IMR-90 (cell line): ENCODE measurements at regions not wholly inside any gene's neighbourhood (a gene's known extent, or its start where the extent isn't known, plus 50 kb on each side); places are given as distances from the start of the nearest gene placed in this dataset.

Experiments
- ATAC-seq: fragments of 200-7000 bp; cut with Tn5 transposase; 2 replicates; pipeline ENCODE4 v1.9.1; 2020; ENCODE audit warnings: low read depth, mild to moderate bottlenecking, moderate library complexity
- BruUV-seq: library from RNA; stranded (reverse); fragments of 400-500 nt; replicated peaks from 2 replicates; lab custom pipeline; 2021; lab: Mats Ljungman, UMichigan
- CTCF ChIA-PET: fragments of 300-600 bp; formaldehyde crosslinking; extraction: SDS; loops from one replicate; lab custom pipeline; 2021; ENCODE audit warnings: antibody characterized with exemption; lab: Yijun Ruan, JAX
- POLR2A ChIA-PET: fragments of 300-600 bp; sonication (Branson Sonifier 250); formaldehyde crosslinking; loops from one replicate; lab custom pipeline; 2022; ENCODE audit warnings: antibody characterized with exemption; ENCODE audit not compliant: unreplicated experiment; lab: Charles Lee
- DNase-seq: peaks from one replicate; pipeline ENCODE4 v3.0.0; 2013
- H2AFZ ChIP-seq: replicated peaks from 2 replicates; pipeline ENCODE3; 2013; ENCODE audit warnings: low read length, mild to moderate bottlenecking; ENCODE audit not compliant: poor library complexity
- H2AK5ac ChIP-seq: 2 replicates; pipeline ENCODE4 v1.6.1; 2013; ENCODE audit warnings: low read depth, low read length, inconsistent platforms
- H2AK9ac ChIP-seq: replicated peaks from 2 replicates; pipeline ENCODE3; 2013; ENCODE audit warnings: mild to moderate bottlenecking, low read depth, low read length, moderate library complexity; ENCODE audit not compliant: poor library complexity
- H2BK120ac ChIP-seq: 2 replicates; pipeline ENCODE4 v1.6.1; 2013; ENCODE audit warnings: low read depth, low read length, inconsistent platforms
- H2BK15ac ChIP-seq: 3 replicates; pipeline ENCODE4 v1.6.1; 2013; ENCODE audit warnings: low read depth, low read length, inconsistent platforms
- H2BK20ac ChIP-seq: 2 replicates; pipeline ENCODE4 v1.6.1; 2013; ENCODE audit warnings: low read depth, mild to moderate bottlenecking, inconsistent platforms, low read length, moderate library complexity
- H2BK5ac ChIP-seq: 2 replicates; pipeline ENCODE4 v1.6.1; 2013; ENCODE audit warnings: mild to moderate bottlenecking, low read depth, low read length, inconsistent platforms; ENCODE audit not compliant: poor library complexity, severe bottlenecking
- H3K14ac ChIP-seq: replicated peaks from 2 replicates; pipeline ENCODE4 v1.6.1; 2013; ENCODE audit warnings: low read depth, low read length, inconsistent platforms
- H3K18ac ChIP-seq: 2 replicates; pipeline ENCODE4 v1.6.1; 2013; ENCODE audit warnings: low read depth, low read length, control low read depth
- H3K23ac ChIP-seq: 2 replicates; pipeline ENCODE4 v1.6.1; 2013; ENCODE audit warnings: low read depth, low read length, inconsistent platforms
- H3K27ac ChIP-seq: 2 replicates; pipeline ENCODE4 v1.5.1; 2013; ENCODE audit warnings: mild to moderate bottlenecking, control low read depth, low read length; ENCODE audit not compliant: insufficient read depth
- H3K27me3 ChIP-seq: 2 replicates; pipeline ENCODE4 v1.6.1; 2013; ENCODE audit warnings: low read length; ENCODE audit not compliant: control insufficient read depth, insufficient read depth
- H3K36me3 ChIP-seq: 2 replicates; pipeline ENCODE4 v1.6.1; 2013; ENCODE audit warnings: low read length, mixed read lengths; ENCODE audit not compliant: control insufficient read depth, insufficient read depth
- H3K4ac ChIP-seq: 2 replicates; pipeline ENCODE4 v1.6.1; 2013; ENCODE audit warnings: low read depth, low read length, inconsistent platforms
- H3K4me1 ChIP-seq: 2 replicates; pipeline ENCODE4 v1.6.1; 2013; ENCODE audit warnings: low read length, mixed read lengths; ENCODE audit not compliant: control insufficient read depth, insufficient read depth
- H3K4me2 ChIP-seq: 2 replicates; pipeline ENCODE4 v1.6.1; 2013; ENCODE audit warnings: low read depth, mild to moderate bottlenecking, control low read depth, low read length, moderate library complexity
- H3K4me3 ChIP-seq: 2 replicates; pipeline ENCODE4 v1.5.1; 2013; ENCODE audit warnings: low read depth, mild to moderate bottlenecking, control low read depth, low read length, moderate library complexity; ENCODE audit not compliant: insufficient read depth
- H3K56ac ChIP-seq: 2 replicates; pipeline ENCODE4 v1.6.1; 2013; ENCODE audit warnings: low read length, inconsistent platforms; ENCODE audit not compliant: insufficient read depth; ENCODE audit errors: extremely low read depth
- H3K79me1 ChIP-seq, 2 experiments: 2 replicates each; pipeline ENCODE4 v1.6.1; 2013; ENCODE audit warnings: low read length in 2 of 2, inconsistent platforms in 1 of 2, low read depth in 1 of 2
- H3K9ac ChIP-seq: 2 replicates; pipeline ENCODE4 v1.6.1; 2013; ENCODE audit warnings: low read depth, low read length, control low read depth
- H3K9me1 ChIP-seq: 2 replicates; pipeline ENCODE4 v1.6.1; 2013; ENCODE audit warnings: low read length, inconsistent platforms; ENCODE audit not compliant: insufficient read depth
- H3K9me3 ChIP-seq: 2 replicates; pipeline ENCODE4 v1.6.1; 2013; ENCODE audit warnings: low read length; ENCODE audit not compliant: control insufficient read depth, insufficient read depth
- H4K20me1 ChIP-seq: 2 replicates; pipeline ENCODE4 v1.6.1; 2013; ENCODE audit warnings: low read length, inconsistent platforms; ENCODE audit not compliant: insufficient read depth
- H4K5ac ChIP-seq: 2 replicates; pipeline ENCODE4 v1.6.1; 2013; ENCODE audit warnings: mild to moderate bottlenecking, low read depth, low read length, control low read depth
- H4K8ac ChIP-seq, 2 experiments: 2 replicates each; pipeline ENCODE4 v1.6.1; 2013; ENCODE audit warnings: low read depth in 2 of 2, low read length in 2 of 2, control low read depth in 1 of 2, inconsistent platforms in 1 of 2
- H4K91ac ChIP-seq: 2 replicates; pipeline ENCODE4 v1.6.1; 2013; ENCODE audit warnings: low read depth, low read length, inconsistent platforms; ENCODE audit not compliant: insufficient read depth
- BHLHE40 ChIP-seq: fragments of 150-350 bp; IDR thresholded peaks from 2 replicates; pipeline ENCODE4 v1.6.1; 2016; ENCODE audit warnings: mild to moderate bottlenecking, low read depth, low read length
- CEBPB ChIP-seq: IDR thresholded peaks from 2 replicates; pipeline ENCODE4 v1.6.1; 2012; ENCODE audit warnings: low read depth, low read length, improper control_type of control experiment
- CHD1 ChIP-seq: IDR thresholded peaks from 2 replicates; pipeline ENCODE4 v1.6.1; 2012; ENCODE audit warnings: low read depth, low read length, improper control_type of control experiment
- ELK1 ChIP-seq: fragments of 150-350 bp; IDR thresholded peaks from 2 replicates; pipeline ENCODE4 v1.6.1; 2016; ENCODE audit warnings: low read depth, mild to moderate bottlenecking, low read length, moderate library complexity, borderline replicate concordance
- FOS ChIP-seq: fragments of 150-350 bp; IDR thresholded peaks from 2 replicates; pipeline ENCODE4 v1.6.1; 2016; ENCODE audit warnings: low read depth, low read length
- MAFK ChIP-seq: IDR thresholded peaks from 2 replicates; pipeline ENCODE4 v1.6.1; 2012; ENCODE audit warnings: low read depth, low read length, improper control_type of control experiment
- MAZ ChIP-seq: IDR thresholded peaks from 2 replicates; pipeline ENCODE4 v1.6.1; 2012; ENCODE audit warnings: low read depth, mild to moderate bottlenecking, low read length, improper control_type of control experiment, moderate library complexity, borderline replicate concordance
- MXI1 ChIP-seq: IDR thresholded peaks from 2 replicates; pipeline ENCODE4 v1.6.1; 2012; ENCODE audit warnings: low read depth, mild to moderate bottlenecking, low read length, moderate library complexity, borderline replicate concordance
- NFE2L2 ChIP-seq: fragments of 150-350 bp; IDR thresholded peaks from 2 replicates; pipeline ENCODE4 v1.6.1; 2016; ENCODE audit warnings: low read depth, mild to moderate bottlenecking, low read length
- RAD21 ChIP-seq: IDR thresholded peaks from 2 replicates; pipeline ENCODE4 v1.6.1; 2012; ENCODE audit warnings: low read length, improper control_type of control experiment
- RCOR1 ChIP-seq: IDR thresholded peaks from 2 replicates; pipeline ENCODE4 v1.6.1; 2012; ENCODE audit warnings: mild to moderate bottlenecking, low read length, improper control_type of control experiment; ENCODE audit not compliant: insufficient replicate concordance
- RFX5 ChIP-seq: IDR thresholded peaks from 2 replicates; pipeline ENCODE4 v1.8.0; 2012; ENCODE audit warnings: low read depth, mild to moderate bottlenecking, low read length, moderate library complexity
- SMC3 ChIP-seq: fragments of 150-350 bp; IDR thresholded peaks from 2 replicates; pipeline ENCODE4 v1.6.1; 2016; ENCODE audit warnings: low read depth, mild to moderate bottlenecking, antibody characterized with exemption, low read length, moderate library complexity
- WGBS, 2 experiments: methylation state at CpG; one replicate each; pipeline versions ENCODE4 v1.1.5 to v1.1.7; 2013; ENCODE audit warnings: missing lambda C conversion rate in 2 of 2; ENCODE audit not compliant: insufficient read length in 1 of 2; ENCODE audit errors: extremely low coverage in 2 of 2; 5-methylcytosine and 5-hydroxymethylcytosine counted together
- dilution Hi-C: fragments of 300-500 bp; cut with HindIII; formaldehyde crosslinking; loops from one replicate; pipeline ENCODE4 v1.14.3; 2018; ENCODE audit warnings: low sequenced_read_pairs; ENCODE audit not compliant: unreplicated experiment
- in situ Hi-C: fragments of 300-500 bp; cut with MboI; formaldehyde crosslinking; loops from 3 replicates; pipeline ENCODE4 v1.14.3; 2019; ENCODE audit warnings: low sequenced_read_pairs, inconsistent platforms, mixed read lengths
- intact Hi-C: fragments of 100-400 bp; cut with micrococcal nuclease; formaldehyde crosslinking; loops from 2 replicates; pipeline ENCODE4 v1.10.0; 2022
- TF ChIP-seq, protein P1 (sequence below): fragments of 150-350 bp; IDR thresholded peaks from 2 replicates; pipeline ENCODE4 v1.6.1; 2017; ENCODE audit warnings: mild to moderate bottlenecking, antibody characterized with exemption, low read length, low read depth
- TF ChIP-seq, protein P2 (sequence below): conservative IDR thresholded peaks from 2 replicates; pipeline ENCODE4 v1.5.1; 2012; ENCODE audit warnings: mild to moderate bottlenecking, low read depth, low read length, improper control_type of control experiment

- H3K9me1 ChIP-seq: no peaks in the 10 kb centered on the region
- no peak overlapping the region for H3K4ac ChIP-seq
- H3K56ac ChIP-seq: no peak overlapping the region
- H4K5ac ChIP-seq: no peak overlapping the region
- no peak overlapping the region for H3K18ac ChIP-seq
- H4K8ac ChIP-seq: no peak overlapping the region
- BruUV-seq: no TSS peak
- dilution Hi-C loops: no loop called here
- H3K14ac ChIP-seq: no peak overlapping the region
- no peak overlapping the region for H3K27ac ChIP-seq
- no peak overlapping the region for H2BK15ac ChIP-seq
- no peak overlapping the region for H4K91ac ChIP-seq
- intact Hi-C loops: no loop called here
- no peaks in the 10 kb centered on the region for H3K27me3 ChIP-seq
- no peaks in the 10 kb centered on the region for H3K79me1 ChIP-seq
- H3K9ac ChIP-seq: no peak overlapping the region
- ChIA-PET POLR2A (no interaction called here), CTCF (interaction anchor here (0.6 to 1.3 kb wide), 2 partner anchors 26 to 307 kb away, joined by 3 to 7 read pairs; no protein-coding TSS in a partner anchor)
- in situ Hi-C loops: no loop called here
- no peak overlapping the region for H3K4me2 ChIP-seq
- no CpG with 5 or more reads among the region's 3 CpGs for WGBS, 2 experiments
- no peak overlapping the region for H2BK120ac ChIP-seq
- no peak overlapping the region for H3K23ac ChIP-seq
- H2BK5ac ChIP-seq: no peak overlapping the region
- H2AK9ac ChIP-seq: no peak overlapping the region
- no peak for TF ChIP-seq BHLHE40
- TF ChIP-seq RAD21: no peak
- TF ChIP-seq MAFK: no peak
- no peak for TF ChIP-seq RCOR1
- TF ChIP-seq CHD1: no peak
- no peak for TF ChIP-seq ELK1
- no peak for TF ChIP-seq CEBPB
- no peak for TF ChIP-seq NFE2L2
- TF ChIP-seq, protein P1, sequence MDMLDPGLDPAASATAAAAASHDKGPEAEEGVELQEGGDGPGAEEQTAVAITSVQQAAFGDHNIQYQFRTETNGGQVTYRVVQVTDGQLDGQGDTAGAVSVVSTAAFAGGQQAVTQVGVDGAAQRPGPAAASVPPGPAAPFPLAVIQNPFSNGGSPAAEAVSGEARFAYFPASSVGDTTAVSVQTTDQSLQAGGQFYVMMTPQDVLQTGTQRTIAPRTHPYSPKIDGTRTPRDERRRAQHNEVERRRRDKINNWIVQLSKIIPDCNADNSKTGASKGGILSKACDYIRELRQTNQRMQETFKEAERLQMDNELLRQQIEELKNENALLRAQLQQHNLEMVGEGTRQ: no peak
- TF ChIP-seq MAZ: no peak
- TF ChIP-seq, protein P2, sequence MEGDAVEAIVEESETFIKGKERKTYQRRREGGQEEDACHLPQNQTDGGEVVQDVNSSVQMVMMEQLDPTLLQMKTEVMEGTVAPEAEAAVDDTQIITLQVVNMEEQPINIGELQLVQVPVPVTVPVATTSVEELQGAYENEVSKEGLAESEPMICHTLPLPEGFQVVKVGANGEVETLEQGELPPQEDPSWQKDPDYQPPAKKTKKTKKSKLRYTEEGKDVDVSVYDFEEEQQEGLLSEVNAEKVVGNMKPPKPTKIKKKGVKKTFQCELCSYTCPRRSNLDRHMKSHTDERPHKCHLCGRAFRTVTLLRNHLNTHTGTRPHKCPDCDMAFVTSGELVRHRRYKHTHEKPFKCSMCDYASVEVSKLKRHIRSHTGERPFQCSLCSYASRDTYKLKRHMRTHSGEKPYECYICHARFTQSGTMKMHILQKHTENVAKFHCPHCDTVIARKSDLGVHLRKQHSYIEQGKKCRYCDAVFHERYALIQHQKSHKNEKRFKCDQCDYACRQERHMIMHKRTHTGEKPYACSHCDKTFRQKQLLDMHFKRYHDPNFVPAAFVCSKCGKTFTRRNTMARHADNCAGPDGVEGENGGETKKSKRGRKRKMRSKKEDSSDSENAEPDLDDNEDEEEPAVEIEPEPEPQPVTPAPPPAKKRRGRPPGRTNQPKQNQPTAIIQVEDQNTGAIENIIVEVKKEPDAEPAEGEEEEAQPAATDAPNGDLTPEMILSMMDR: no peak
- TF ChIP-seq RFX5: no peak
- TF ChIP-seq MXI1: no peak
- no peak for TF ChIP-seq FOS
- no peak for TF ChIP-seq SMC3
- no peak overlapping the region for H3K4me3 ChIP-seq
- H4K20me1 ChIP-seq: no peaks in the 10 kb centered on the region
- H3K9me3 ChIP-seq: no peaks in the 10 kb centered on the region
- H3K36me3 ChIP-seq: no peaks in the 10 kb centered on the region
- no peak overlapping the region for H2AK5ac ChIP-seq
- ATAC-seq (no peak), DNase-seq (no peak)
- H2AFZ ChIP-seq: no peak overlapping the region
- H3K4me1 ChIP-seq: no peaks in the 10 kb centered on the region
- no peak overlapping the region for H2BK20ac ChIP-seq
Measured at GRCh38 chr14:84797326-84797725, 732.6 kb upstream of the FLRT2 start.
